GM12875 (cell line): ENCODE measurements at regions not wholly inside any gene's neighbourhood (a gene's known extent, or its start where the extent isn't known, plus 50 kb on each side); places are given as distances from the start of the nearest gene placed in this dataset.

Source experiments
- H3K4me3 ChIP-seq: one replicate; pipeline ENCODE4 v1.5.1; 2011; ENCODE audit warnings: low read depth, low read length, control low read depth
- CTCF ChIP-seq: IDR thresholded peaks from 2 replicates; pipeline ENCODE4 v1.5.1; 2011; ENCODE audit warnings: low read depth, mild to moderate bottlenecking, control low read depth, inconsistent platforms, low read length, moderate library complexity, borderline replicate concordance; ENCODE audit not compliant: insufficient read depth

- no peak for TF ChIP-seq CTCF
- no peak overlapping the region for H3K4me3 ChIP-seq
Measured at GRCh38 chr1:94335447-94335846, 82.7 kb upstream of the ABCD3 start.

DNA sequence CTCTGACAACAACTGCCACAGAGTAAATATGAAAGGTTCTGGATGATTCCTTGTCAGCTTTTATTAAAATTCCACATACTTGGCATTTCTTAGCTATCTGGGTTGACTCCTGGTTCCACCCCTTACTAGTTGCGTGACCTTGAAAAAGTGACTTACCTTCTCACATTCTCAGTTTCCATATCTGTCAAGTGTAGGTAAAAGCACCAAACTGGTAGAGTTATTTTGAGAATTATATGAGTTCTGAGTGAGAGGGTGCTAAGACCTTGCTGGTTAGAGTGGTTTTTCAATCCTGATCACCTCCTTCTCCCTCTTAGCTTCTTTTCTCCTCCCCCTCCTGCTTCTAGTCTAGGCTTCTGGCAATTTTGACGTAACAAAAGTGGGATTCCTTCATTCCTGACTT lies 83.4 kb upstream of the ABCD3 start:
- TF ChIP-seq CTCF = no peak
- no peak overlapping the region for H3K4me3 ChIP-seq

- no peak for TF ChIP-seq CTCF
- H3K4me3 ChIP-seq = no peak overlapping the region
Measured at GRCh38 chr1:94332952-94333351, 85.2 kb upstream of the ABCD3 start.

- TF ChIP-seq CTCF = no peak
Measured at GRCh38 chr1:94332516-94332915, 85.7 kb upstream of the ABCD3 start.

DNA sequence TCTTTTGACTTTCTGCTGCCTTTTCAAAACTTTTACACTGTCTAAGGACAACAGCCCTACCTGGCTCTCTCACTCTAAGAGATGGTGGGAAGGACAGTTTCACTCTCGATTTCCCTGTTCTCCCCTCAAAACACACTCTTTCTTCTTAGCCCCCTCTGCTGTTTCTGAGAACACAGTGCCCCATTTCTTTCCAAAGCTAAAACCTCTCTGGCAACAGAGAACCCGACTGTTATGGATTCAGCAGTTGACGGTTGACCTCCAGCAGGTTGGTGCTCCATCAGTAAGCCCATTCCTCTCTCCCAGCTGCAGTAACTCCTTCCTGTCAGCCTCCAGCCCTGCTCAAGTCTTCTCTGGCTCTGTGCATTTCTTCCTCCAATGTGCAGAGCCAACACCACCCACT lies 88.2 kb upstream of the ABCD3 start:
- 0 out of 2 replicates have a peak, but pooled peaks have one; percentile 9 for TF ChIP-seq CTCF
- H3K4me3 ChIP-seq = no peak overlapping the region

More at GRCh38 chr1:94332516-94332915, 85.7 kb upstream of the ABCD3 start:
- H3K4me3 ChIP-seq = no peak overlapping the region

DNA sequence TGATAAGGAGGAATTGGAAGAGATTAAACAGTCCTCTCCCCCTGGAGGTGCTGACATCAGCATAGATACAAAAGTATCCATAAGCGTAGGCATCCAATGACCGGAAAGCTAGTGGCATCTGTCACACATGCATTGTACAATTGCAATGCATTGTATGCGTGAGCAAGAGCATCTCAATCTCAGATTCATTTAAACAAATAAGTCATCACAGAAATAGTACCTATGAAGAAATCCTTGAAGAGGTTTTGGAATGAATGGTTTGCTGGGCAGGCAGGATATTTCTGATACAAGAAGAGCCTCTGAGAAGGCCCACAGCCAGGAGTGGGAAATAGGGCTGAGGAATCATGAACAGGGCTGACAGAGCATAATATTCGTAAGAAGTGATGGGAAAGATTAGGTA lies 88.9 kb upstream of the ABCD3 start:
- no peak for TF ChIP-seq CTCF
- H3K4me3 ChIP-seq = no peak overlapping the region

DNA sequence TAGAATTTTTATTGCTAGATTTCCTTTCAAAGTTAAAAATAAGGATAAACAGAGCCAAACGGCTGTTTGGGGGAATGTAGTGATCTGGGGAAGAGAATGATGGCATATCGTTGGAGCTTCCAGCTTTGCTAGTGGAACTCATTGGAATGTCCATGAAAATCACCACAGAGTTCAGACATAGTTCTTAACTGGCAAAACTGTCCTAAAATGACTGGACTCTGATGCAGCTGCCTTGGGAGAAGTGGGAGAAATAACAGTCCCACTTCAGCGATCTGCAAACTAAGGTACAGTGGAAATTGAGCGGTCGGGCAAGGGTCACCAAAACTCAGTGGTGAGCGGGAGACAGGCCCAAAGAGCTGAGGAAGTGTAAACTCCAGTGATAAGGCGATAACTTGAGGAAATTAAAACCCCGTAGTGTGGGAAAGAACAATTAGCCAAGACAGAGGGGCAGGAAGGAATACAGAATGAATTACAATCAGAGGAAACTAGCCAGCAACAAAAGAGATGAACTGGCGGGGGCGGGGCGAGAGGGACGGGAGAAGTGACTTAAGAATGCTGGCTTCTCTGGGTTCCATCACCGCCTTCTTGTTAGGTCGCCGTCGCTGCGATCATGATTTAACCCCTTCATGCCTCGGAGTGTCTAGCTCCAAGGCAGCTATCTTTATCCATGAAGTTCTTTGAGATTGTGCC lies 89.8 kb upstream of the ARHGAP29 start:
- no peak overlapping the region for H3K4me3 ChIP-seq
- no peak for TF ChIP-seq CTCF
